Suprapubic skin (tissue), 3 donors: ENCODE measurements at regions not wholly inside any gene's neighbourhood (a gene's known extent, or its start where the extent isn't known, plus 50 kb on each side); places are given as distances from the start of the nearest gene placed in this dataset.

Source experiments
- POLR2AphosphoS5 ChIP-seq, 3 donors: sonication (generic); formaldehyde crosslinking; IDR thresholded peaks; one replicate each; pipeline ENCODE4 v1.6.1; 2017; ENCODE audit warnings: antibody characterized with exemption in 3 of 3
- TF ChIP-seq, protein P1 (sequence below), 2 donors: fragments of 200-600 bp in 1 of 2; fragments of 450-650 bp in 1 of 2; sonication (generic) in 1 of 2; IDR thresholded peaks; one replicate each; pipeline ENCODE4 v1.5.1; 2016 to 2019; ENCODE audit warnings: antibody characterized with exemption in 2 of 2, mild to moderate bottlenecking in 1 of 2, moderate library complexity in 1 of 2

- TF ChIP-seq, protein P1, sequence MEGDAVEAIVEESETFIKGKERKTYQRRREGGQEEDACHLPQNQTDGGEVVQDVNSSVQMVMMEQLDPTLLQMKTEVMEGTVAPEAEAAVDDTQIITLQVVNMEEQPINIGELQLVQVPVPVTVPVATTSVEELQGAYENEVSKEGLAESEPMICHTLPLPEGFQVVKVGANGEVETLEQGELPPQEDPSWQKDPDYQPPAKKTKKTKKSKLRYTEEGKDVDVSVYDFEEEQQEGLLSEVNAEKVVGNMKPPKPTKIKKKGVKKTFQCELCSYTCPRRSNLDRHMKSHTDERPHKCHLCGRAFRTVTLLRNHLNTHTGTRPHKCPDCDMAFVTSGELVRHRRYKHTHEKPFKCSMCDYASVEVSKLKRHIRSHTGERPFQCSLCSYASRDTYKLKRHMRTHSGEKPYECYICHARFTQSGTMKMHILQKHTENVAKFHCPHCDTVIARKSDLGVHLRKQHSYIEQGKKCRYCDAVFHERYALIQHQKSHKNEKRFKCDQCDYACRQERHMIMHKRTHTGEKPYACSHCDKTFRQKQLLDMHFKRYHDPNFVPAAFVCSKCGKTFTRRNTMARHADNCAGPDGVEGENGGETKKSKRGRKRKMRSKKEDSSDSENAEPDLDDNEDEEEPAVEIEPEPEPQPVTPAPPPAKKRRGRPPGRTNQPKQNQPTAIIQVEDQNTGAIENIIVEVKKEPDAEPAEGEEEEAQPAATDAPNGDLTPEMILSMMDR (IDR thresholded peaks at IDR 0.05) = no peak
- TF ChIP-seq POLR2AphosphoS5 (IDR thresholded peaks at IDR 0.05) = no peak
Measured at GRCh38 chr10:55320187-55320700, 519.2 kb upstream of the PCDH15 start.
